ENCODE measurements at regions not wholly inside any gene's neighbourhood (a gene's known extent, or its start where the extent isn't known, plus 50 kb on each side); places are given as distances from the start of the nearest gene placed in this dataset.

DNA sequence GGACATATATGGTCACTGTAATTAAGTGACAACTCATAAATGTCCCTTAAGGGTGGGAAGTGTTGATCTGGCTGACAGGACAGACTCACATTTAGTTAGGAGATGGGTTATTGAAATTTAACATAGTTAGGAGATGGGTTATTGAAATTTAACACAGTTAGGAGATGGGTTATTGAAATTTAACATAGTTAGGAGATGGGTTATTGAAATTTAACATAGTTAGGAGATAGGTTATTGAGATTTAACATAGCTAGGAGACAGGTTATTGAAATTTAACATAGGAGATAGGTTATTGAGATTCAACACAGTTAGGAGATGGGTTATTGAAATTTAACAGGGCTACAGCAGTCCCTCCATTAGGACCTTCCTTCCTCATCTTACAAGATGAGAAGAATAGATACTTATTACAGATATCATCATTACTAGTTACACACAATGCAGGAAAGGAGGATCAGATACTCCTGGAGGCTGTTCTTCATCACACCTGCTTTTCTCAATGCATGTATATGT, 98.5 kb downstream of the MTNR1B start:
- H4K5ac ChIP-seq (ENCODE audit: insufficient read length, low read depth, low read length): no peak overlapping the region

More for the DNA sequence above, 98.5 kb downstream of the MTNR1B start:
- Mint-ChIP-seq H3K36me3 (ENCODE audit: insufficient read depth in 1 of 3, low read depth in 3 of 3) (peaks cover 0 to 29% (median 0%) of the 10 kb centered on the region in 3 experiments; a peak in 3 of 7 replicates), H3K27me3 (ENCODE audit: low read depth) (no peaks in the 10 kb centered on the region), H3K27ac (no peak overlapping the region), H3K4me1 (peaks cover 45 to 51% of the 10 kb centered on the region in 2 experiments), H3K9me3 (peaks cover 1 to 4% of the 10 kb centered on the region in 2 experiments; a peak in 4 of 5 replicates), H3K4me3 (no peak overlapping the region)
- H2AK5ac ChIP-seq (ENCODE audit: insufficient read length, low read length): no peak overlapping the region
- H2BK15ac ChIP-seq (ENCODE audit: low read depth, low read length): no peak overlapping the region
- H3K27ac ChIP-seq (ENCODE audit: insufficient read length, low read depth, low read length): no peak overlapping the region
- H2AFZ ChIP-seq (ENCODE audit: low read length): no peak overlapping the region
- H3K4me2 ChIP-seq (ENCODE audit: insufficient read depth, insufficient read length, low read length): no peak overlapping the region
- H3K79me1 ChIP-seq (ENCODE audit: insufficient read depth, low read depth, low read length, poor library complexity, severe bottlenecking): no peaks in the 10 kb centered on the region
- no peak overlapping the region for H2BK20ac ChIP-seq (ENCODE audit: low read depth, low read length, poor library complexity, severe bottlenecking)
- no peak overlapping the region for H4K91ac ChIP-seq (ENCODE audit: insufficient read length, low read depth, low read length)
- TF ChIP-seq, protein P1, sequence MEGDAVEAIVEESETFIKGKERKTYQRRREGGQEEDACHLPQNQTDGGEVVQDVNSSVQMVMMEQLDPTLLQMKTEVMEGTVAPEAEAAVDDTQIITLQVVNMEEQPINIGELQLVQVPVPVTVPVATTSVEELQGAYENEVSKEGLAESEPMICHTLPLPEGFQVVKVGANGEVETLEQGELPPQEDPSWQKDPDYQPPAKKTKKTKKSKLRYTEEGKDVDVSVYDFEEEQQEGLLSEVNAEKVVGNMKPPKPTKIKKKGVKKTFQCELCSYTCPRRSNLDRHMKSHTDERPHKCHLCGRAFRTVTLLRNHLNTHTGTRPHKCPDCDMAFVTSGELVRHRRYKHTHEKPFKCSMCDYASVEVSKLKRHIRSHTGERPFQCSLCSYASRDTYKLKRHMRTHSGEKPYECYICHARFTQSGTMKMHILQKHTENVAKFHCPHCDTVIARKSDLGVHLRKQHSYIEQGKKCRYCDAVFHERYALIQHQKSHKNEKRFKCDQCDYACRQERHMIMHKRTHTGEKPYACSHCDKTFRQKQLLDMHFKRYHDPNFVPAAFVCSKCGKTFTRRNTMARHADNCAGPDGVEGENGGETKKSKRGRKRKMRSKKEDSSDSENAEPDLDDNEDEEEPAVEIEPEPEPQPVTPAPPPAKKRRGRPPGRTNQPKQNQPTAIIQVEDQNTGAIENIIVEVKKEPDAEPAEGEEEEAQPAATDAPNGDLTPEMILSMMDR (conservative IDR thresholded peaks at IDR 0.05): no peak
- no peaks in the 10 kb centered on the region for H3K27me3 ChIP-seq (ENCODE audit: insufficient read depth, low read length)
- no peak overlapping the region for H3K9ac ChIP-seq (ENCODE audit: extremely low read depth, insufficient read length, low read length)
- H3K4me1 ChIP-seq (ENCODE audit: insufficient read depth, low read length): no peaks in the 10 kb centered on the region; the same call in none of the 2 replicates
- H2BK5ac ChIP-seq (ENCODE audit: insufficient read length, low read length): no peak overlapping the region
- no peaks in the 10 kb centered on the region for H4K20me1 ChIP-seq (ENCODE audit: control insufficient read depth, insufficient read depth, insufficient read length)
- no peak overlapping the region for H4K8ac ChIP-seq (replicated peaks; ENCODE audit: insufficient read length, low read depth, low read length)
- H3K9me3 ChIP-seq (ENCODE audit: control insufficient read depth, low read depth, low read length): no peaks in the 10 kb centered on the region
- no peak for DNase-seq
- H3K23me2 ChIP-seq (ENCODE audit: insufficient read length, low read depth, low read length, poor library complexity, severe bottlenecking): no peaks in the 10 kb centered on the region
- H2BK12ac ChIP-seq (ENCODE audit: insufficient read length, low read depth, low read length): no peak overlapping the region
- no peak overlapping the region for H3K4ac ChIP-seq (ENCODE audit: low read depth, low read length)
- no peak overlapping the region for H3K14ac ChIP-seq (ENCODE audit: insufficient read depth, low read length)
- H2BK120ac ChIP-seq (ENCODE audit: low read depth, low read length, poor library complexity, severe bottlenecking): no peak overlapping the region
- no peak overlapping the region for H3T11ph ChIP-seq (ENCODE audit: low read length)
- H3K56ac ChIP-seq (ENCODE audit: insufficient read length, low read depth, low read length): no peak overlapping the region
- no peak overlapping the region for H3K18ac ChIP-seq (ENCODE audit: insufficient read length, low read depth, low read length)
- no peak overlapping the region for H3K23ac ChIP-seq (ENCODE audit: insufficient read length, low read depth, low read length)
- no peaks in the 10 kb centered on the region for H3K79me2 ChIP-seq (ENCODE audit: insufficient read depth, low read length)
